Tibial nerve (tissue), 4 donors: ENCODE measurements at regions not wholly inside any gene's neighbourhood (a gene's known extent, or its start where the extent isn't known, plus 50 kb on each side); places are given as distances from the start of the nearest gene placed in this dataset.

Experiments
- DNase-seq, 2 donors: peaks; one replicate each; pipeline ENCODE4 v3.0.0-alpha.2; 2019; ENCODE audit warnings: low spot score in 2 of 2
- H3K27ac ChIP-seq, 4 donors: fragments of 200-600 bp; sonication (generic) in 3 of 4; one replicate each; pipeline ENCODE4 v1.5.1; 2017 to 2019; ENCODE audit warnings: mild to moderate bottlenecking in 1 of 4
- H3K27me3 ChIP-seq, 2 donors: fragments of 200-600 bp; sonication (generic) in 1 of 2; one replicate each; pipeline versions ENCODE4 v1.5.1 to v1.6.0; 2017 to 2019
- H3K36me3 ChIP-seq, 3 donors: fragments of 200-600 bp; sonication (generic); one replicate each; pipeline ENCODE4 v1.5.1; 2018 to 2019
- H3K4me1 ChIP-seq, 4 donors: fragments of 200-600 bp; sonication (generic) in 3 of 4; one replicate each; pipeline ENCODE4 v1.5.1; 2017 to 2019
- H3K4me3 ChIP-seq, 4 donors: fragments of 200-600 bp; sonication (generic) in 3 of 4; one replicate each; pipeline ENCODE4 v1.5.1; 2017 to 2019; ENCODE audit warnings: mild to moderate bottlenecking in 1 of 4, moderate library complexity in 1 of 4
- H3K9me3 ChIP-seq, 4 donors: fragments of 200-600 bp; sonication (generic) in 3 of 4; one replicate each; pipeline ENCODE4 v1.5.1; 2017 to 2019
- CTCF ChIP-seq, 5 experiments: fragments of 200-600 bp in 3 of 5; fragments of 450-650 bp in 2 of 5; sonication (generic) in 3 of 5; IDR thresholded peaks; one replicate each; pipeline ENCODE4 v1.5.1; 2016 to 2019; ENCODE audit warnings: antibody characterized with exemption in 5 of 5, mild to moderate bottlenecking in 3 of 5, moderate library complexity in 2 of 5
- EP300 ChIP-seq, 2 donors: sonication (generic); formaldehyde crosslinking; IDR thresholded peaks; one replicate each; pipeline ENCODE4 v1.6.1; 2017; ENCODE audit warnings: antibody characterized with exemption in 2 of 2, mild to moderate bottlenecking in 1 of 2
- POLR2A ChIP-seq, 2 donors: fragments of 450-650 bp; IDR thresholded peaks; one replicate each; pipeline ENCODE4 v1.6.1; 2017; ENCODE audit warnings: antibody characterized with exemption in 2 of 2, mild to moderate bottlenecking in 2 of 2, moderate library complexity in 2 of 2
- WGBS, 2 donors: methylation state at CpG; one replicate each; pipeline ENCODE4 v1.1.5; 2018; 5-methylcytosine and 5-hydroxymethylcytosine counted together

- 46 to 47% methylated on average over 4 of the region's 5 CpGs for WGBS, 2 donors
- DNase-seq: no peak
Measured at GRCh38 chr7:121479466-121479865, 83.4 kb upstream of the FAM3C start.

DNA sequence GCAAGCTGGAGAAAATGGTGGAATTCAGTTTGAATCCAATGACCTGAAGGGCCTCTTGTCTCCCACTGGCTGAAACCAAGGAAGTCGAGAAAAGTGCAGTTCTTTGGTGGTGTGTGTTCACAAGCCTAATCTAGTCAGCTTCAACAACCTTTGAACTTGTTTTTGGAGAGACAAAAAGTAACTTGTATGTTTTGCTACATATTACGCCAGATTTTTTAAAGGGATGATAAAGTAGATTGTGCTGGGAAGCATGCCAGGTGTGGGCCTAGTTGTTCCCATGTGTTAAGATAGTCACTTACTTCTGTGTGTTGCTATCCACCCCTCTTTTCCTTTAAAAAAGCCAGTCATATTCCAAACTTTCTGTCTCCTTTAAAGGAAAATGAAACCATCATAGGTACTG, 79.7 kb upstream of the FAM3C start:
- TF ChIP-seq CTCF (IDR thresholded peaks at IDR 0.05): no peak
- TF ChIP-seq POLR2A (IDR thresholded peaks at IDR 0.05): no peak
- no peak for TF ChIP-seq EP300 (IDR thresholded peaks at IDR 0.05)
- Histone ChIP-seq H3K4me1 (peaks cover 0 to 11% (median 0%) of the 10 kb centered on the region in 4 donors), H3K36me3 (no peaks in the 10 kb centered on the region), H3K9me3 (no peaks in the 10 kb centered on the region), H3K27ac (no peak overlapping the region), H3K4me3 (no peak overlapping the region), H3K27me3 (no peaks in the 10 kb centered on the region)
- no peak for DNase-seq
- WGBS, 2 donors: 48 to 68% methylated on average over 2 of the region's 2 CpGs

More at GRCh38 chr7:121479466-121479865, 83.4 kb upstream of the FAM3C start:
- H3K9me3 ChIP-seq: no peaks in the 10 kb centered on the region
- no peaks in the 10 kb centered on the region for H3K36me3 ChIP-seq
- no peak overlapping the region for H3K27ac ChIP-seq
- TF ChIP-seq POLR2A (IDR thresholded peaks at IDR 0.05) (no peak), EP300 (IDR thresholded peaks at IDR 0.05) (no peak)
- H3K4me3 ChIP-seq: no peak overlapping the region
- H3K4me1 ChIP-seq: peaks cover 0 to 11% (median 0%) of the 10 kb centered on the region in 4 donors
- H3K27me3 ChIP-seq: no peaks in the 10 kb centered on the region

DNA sequence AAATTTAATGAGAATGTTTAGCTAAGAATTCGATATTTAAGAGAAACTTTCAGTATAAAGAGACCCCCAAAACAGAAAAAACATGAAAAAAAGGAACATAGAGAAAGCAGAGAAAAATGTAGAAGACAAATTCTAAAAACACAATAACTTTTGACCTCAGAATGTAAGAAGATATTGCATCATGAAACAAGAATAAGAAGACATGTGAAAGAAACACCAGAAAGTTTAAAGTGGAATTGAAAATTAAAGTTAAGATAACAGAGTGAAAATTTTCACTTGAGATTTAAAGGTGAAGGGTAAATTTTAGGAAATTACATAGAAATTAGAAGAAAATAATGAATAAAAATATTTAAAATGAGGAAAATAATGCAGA, 78.2 kb upstream of the FAM3C start:
- H3K36me3 ChIP-seq: no peaks in the 10 kb centered on the region
- H3K9me3 ChIP-seq: no peaks in the 10 kb centered on the region
- H3K27me3 ChIP-seq: no peaks in the 10 kb centered on the region
- H3K4me1 ChIP-seq: no peaks in the 10 kb centered on the region
- TF ChIP-seq POLR2A (IDR thresholded peaks at IDR 0.05): no peak
- TF ChIP-seq CTCF (IDR thresholded peaks at IDR 0.05): no peak
- no peak for TF ChIP-seq EP300 (IDR thresholded peaks at IDR 0.05)
- no peak overlapping the region for H3K27ac ChIP-seq
- H3K4me3 ChIP-seq: no peak overlapping the region
- WGBS, 2 donors: 66 to 72% methylated on average over 1 of the region's 1 CpG
- DNase-seq: no peak

DNA sequence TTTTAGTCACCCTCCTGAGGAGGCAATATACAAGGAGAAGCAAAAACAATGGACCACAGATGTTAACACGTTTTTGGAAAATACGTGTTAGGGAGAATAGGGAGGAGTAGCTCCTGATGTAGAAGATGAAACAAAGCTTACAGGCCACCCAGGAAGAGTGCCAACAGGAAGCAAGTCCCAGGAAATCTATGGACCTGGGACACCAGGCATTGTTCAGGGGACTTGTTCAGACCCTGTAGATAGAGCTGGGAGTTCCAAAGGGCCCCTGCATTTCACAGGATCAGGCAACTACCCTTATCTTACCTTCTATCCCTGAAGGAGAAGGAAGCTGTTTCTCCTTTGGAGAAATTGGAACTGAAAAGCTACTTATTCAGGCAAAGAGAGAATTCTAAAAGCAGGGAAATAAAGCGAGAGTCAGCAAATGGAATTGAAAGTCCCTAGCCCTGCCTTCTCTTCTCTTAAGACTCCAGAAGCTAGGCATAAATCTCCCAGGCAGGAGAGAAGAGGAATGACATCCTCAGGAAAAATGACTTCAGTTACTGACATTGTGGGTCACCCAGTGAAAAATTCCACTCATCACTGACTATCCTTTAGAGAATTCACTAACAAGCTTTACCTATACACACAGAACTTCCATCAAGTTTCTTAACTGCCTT, 77.7 kb upstream of the FAM3C start:
- WGBS, 2 donors: 53 to 58% methylated on average over 3 of the region's 3 CpGs
- H3K27ac ChIP-seq: no peak overlapping the region
- no peak for DNase-seq
- TF ChIP-seq POLR2A (IDR thresholded peaks at IDR 0.05) (no peak), CTCF (IDR thresholded peaks at IDR 0.05) (no peak), EP300 (IDR thresholded peaks at IDR 0.05) (no peak)
- no peaks in the 10 kb centered on the region for H3K4me1 ChIP-seq
- no peaks in the 10 kb centered on the region for H3K27me3 ChIP-seq
- H3K36me3 ChIP-seq: no peaks in the 10 kb centered on the region
- H3K4me3 ChIP-seq: no peak overlapping the region
- no peaks in the 10 kb centered on the region for H3K9me3 ChIP-seq

- WGBS, 2 donors: 95 to 97% methylated on average over 4 of the region's 4 CpGs
- TF ChIP-seq POLR2A (IDR thresholded peaks at IDR 0.05) (no peak), CTCF (IDR thresholded peaks at IDR 0.05) (no peak), EP300 (IDR thresholded peaks at IDR 0.05) (no peak)
- H3K27me3 ChIP-seq: no peaks in the 10 kb centered on the region
- H3K4me1 ChIP-seq: no peaks in the 10 kb centered on the region
- H3K9me3 ChIP-seq: no peaks in the 10 kb centered on the region
- H3K4me3 ChIP-seq: no peak overlapping the region
- no peak overlapping the region for H3K27ac ChIP-seq
- DNase-seq: no peak
- no peaks in the 10 kb centered on the region for H3K36me3 ChIP-seq
Measured at GRCh38 chr7:121466455-121466854, 70.3 kb upstream of the FAM3C start.

GRCh38 chr7:121459148-121459547, 63.0 kb upstream of the FAM3C start:
- Histone ChIP-seq H3K4me1 (no peaks in the 10 kb centered on the region), H3K36me3 (no peaks in the 10 kb centered on the region), H3K27ac (no peak overlapping the region), H3K9me3 (no peaks in the 10 kb centered on the region), H3K27me3 (no peaks in the 10 kb centered on the region), H3K4me3 (no peak overlapping the region)
- TF ChIP-seq POLR2A (IDR thresholded peaks at IDR 0.05) (no peak), CTCF (IDR thresholded peaks at IDR 0.05) (no peak), EP300 (IDR thresholded peaks at IDR 0.05) (no peak)
- DNase-seq: no peak
- 55 to 65% methylated on average over 2 of the region's 2 CpGs for WGBS, 2 donors
